IMR-90 (cell line): ENCODE measurements at regions not wholly inside any gene's neighbourhood (a gene's known extent, or its start where the extent isn't known, plus 50 kb on each side); places are given as distances from the start of the nearest gene placed in this dataset.

Experiments
- ATAC-seq: fragments of 200-7000 bp; cut with Tn5 transposase; 2 replicates; pipeline ENCODE4 v1.9.1; 2020; ENCODE audit warnings: low read depth, mild to moderate bottlenecking, moderate library complexity
- BruUV-seq: library from RNA; stranded (reverse); fragments of 400-500 nt; replicated peaks from 2 replicates; lab custom pipeline; 2021; lab: Mats Ljungman, UMichigan
- CTCF ChIA-PET: fragments of 300-600 bp; formaldehyde crosslinking; extraction: SDS; loops from one replicate; lab custom pipeline; 2021; ENCODE audit warnings: antibody characterized with exemption; lab: Yijun Ruan, JAX
- POLR2A ChIA-PET: fragments of 300-600 bp; sonication (Branson Sonifier 250); formaldehyde crosslinking; loops from one replicate; lab custom pipeline; 2022; ENCODE audit warnings: antibody characterized with exemption; ENCODE audit not compliant: unreplicated experiment; lab: Charles Lee
- DNase-seq: peaks from one replicate; pipeline ENCODE4 v3.0.0; 2013
- H2AFZ ChIP-seq: replicated peaks from 2 replicates; pipeline ENCODE3; 2013; ENCODE audit warnings: low read length, mild to moderate bottlenecking; ENCODE audit not compliant: poor library complexity
- H2AK5ac ChIP-seq: 2 replicates; pipeline ENCODE4 v1.6.1; 2013; ENCODE audit warnings: low read depth, low read length, inconsistent platforms
- H2AK9ac ChIP-seq: replicated peaks from 2 replicates; pipeline ENCODE3; 2013; ENCODE audit warnings: mild to moderate bottlenecking, low read depth, low read length, moderate library complexity; ENCODE audit not compliant: poor library complexity
- H2BK120ac ChIP-seq: 2 replicates; pipeline ENCODE4 v1.6.1; 2013; ENCODE audit warnings: low read depth, low read length, inconsistent platforms
- H2BK15ac ChIP-seq: 3 replicates; pipeline ENCODE4 v1.6.1; 2013; ENCODE audit warnings: low read depth, low read length, inconsistent platforms
- H2BK20ac ChIP-seq: 2 replicates; pipeline ENCODE4 v1.6.1; 2013; ENCODE audit warnings: low read depth, mild to moderate bottlenecking, inconsistent platforms, low read length, moderate library complexity
- H2BK5ac ChIP-seq: 2 replicates; pipeline ENCODE4 v1.6.1; 2013; ENCODE audit warnings: mild to moderate bottlenecking, low read depth, low read length, inconsistent platforms; ENCODE audit not compliant: poor library complexity, severe bottlenecking
- H3K14ac ChIP-seq: replicated peaks from 2 replicates; pipeline ENCODE4 v1.6.1; 2013; ENCODE audit warnings: low read depth, low read length, inconsistent platforms
- H3K18ac ChIP-seq: 2 replicates; pipeline ENCODE4 v1.6.1; 2013; ENCODE audit warnings: low read depth, low read length, control low read depth
- H3K23ac ChIP-seq: 2 replicates; pipeline ENCODE4 v1.6.1; 2013; ENCODE audit warnings: low read depth, low read length, inconsistent platforms
- H3K27ac ChIP-seq: 2 replicates; pipeline ENCODE4 v1.5.1; 2013; ENCODE audit warnings: mild to moderate bottlenecking, control low read depth, low read length; ENCODE audit not compliant: insufficient read depth
- H3K27me3 ChIP-seq: 2 replicates; pipeline ENCODE4 v1.6.1; 2013; ENCODE audit warnings: low read length; ENCODE audit not compliant: control insufficient read depth, insufficient read depth
- H3K36me3 ChIP-seq: 2 replicates; pipeline ENCODE4 v1.6.1; 2013; ENCODE audit warnings: low read length, mixed read lengths; ENCODE audit not compliant: control insufficient read depth, insufficient read depth
- H3K4ac ChIP-seq: 2 replicates; pipeline ENCODE4 v1.6.1; 2013; ENCODE audit warnings: low read depth, low read length, inconsistent platforms
- H3K4me1 ChIP-seq: 2 replicates; pipeline ENCODE4 v1.6.1; 2013; ENCODE audit warnings: low read length, mixed read lengths; ENCODE audit not compliant: control insufficient read depth, insufficient read depth
- H3K4me2 ChIP-seq: 2 replicates; pipeline ENCODE4 v1.6.1; 2013; ENCODE audit warnings: low read depth, mild to moderate bottlenecking, control low read depth, low read length, moderate library complexity
- H3K4me3 ChIP-seq: 2 replicates; pipeline ENCODE4 v1.5.1; 2013; ENCODE audit warnings: low read depth, mild to moderate bottlenecking, control low read depth, low read length, moderate library complexity; ENCODE audit not compliant: insufficient read depth
- H3K56ac ChIP-seq: 2 replicates; pipeline ENCODE4 v1.6.1; 2013; ENCODE audit warnings: low read length, inconsistent platforms; ENCODE audit not compliant: insufficient read depth; ENCODE audit errors: extremely low read depth
- H3K79me1 ChIP-seq, 2 experiments: 2 replicates each; pipeline ENCODE4 v1.6.1; 2013; ENCODE audit warnings: low read length in 2 of 2, inconsistent platforms in 1 of 2, low read depth in 1 of 2
- H3K9ac ChIP-seq: 2 replicates; pipeline ENCODE4 v1.6.1; 2013; ENCODE audit warnings: low read depth, low read length, control low read depth
- H3K9me1 ChIP-seq: 2 replicates; pipeline ENCODE4 v1.6.1; 2013; ENCODE audit warnings: low read length, inconsistent platforms; ENCODE audit not compliant: insufficient read depth
- H3K9me3 ChIP-seq: 2 replicates; pipeline ENCODE4 v1.6.1; 2013; ENCODE audit warnings: low read length; ENCODE audit not compliant: control insufficient read depth, insufficient read depth
- H4K20me1 ChIP-seq: 2 replicates; pipeline ENCODE4 v1.6.1; 2013; ENCODE audit warnings: low read length, inconsistent platforms; ENCODE audit not compliant: insufficient read depth
- H4K5ac ChIP-seq: 2 replicates; pipeline ENCODE4 v1.6.1; 2013; ENCODE audit warnings: mild to moderate bottlenecking, low read depth, low read length, control low read depth
- H4K8ac ChIP-seq, 2 experiments: 2 replicates each; pipeline ENCODE4 v1.6.1; 2013; ENCODE audit warnings: low read depth in 2 of 2, low read length in 2 of 2, control low read depth in 1 of 2, inconsistent platforms in 1 of 2
- H4K91ac ChIP-seq: 2 replicates; pipeline ENCODE4 v1.6.1; 2013; ENCODE audit warnings: low read depth, low read length, inconsistent platforms; ENCODE audit not compliant: insufficient read depth
- BHLHE40 ChIP-seq: fragments of 150-350 bp; IDR thresholded peaks from 2 replicates; pipeline ENCODE4 v1.6.1; 2016; ENCODE audit warnings: mild to moderate bottlenecking, low read depth, low read length
- CEBPB ChIP-seq: IDR thresholded peaks from 2 replicates; pipeline ENCODE4 v1.6.1; 2012; ENCODE audit warnings: low read depth, low read length, improper control_type of control experiment
- CHD1 ChIP-seq: IDR thresholded peaks from 2 replicates; pipeline ENCODE4 v1.6.1; 2012; ENCODE audit warnings: low read depth, low read length, improper control_type of control experiment
- ELK1 ChIP-seq: fragments of 150-350 bp; IDR thresholded peaks from 2 replicates; pipeline ENCODE4 v1.6.1; 2016; ENCODE audit warnings: low read depth, mild to moderate bottlenecking, low read length, moderate library complexity, borderline replicate concordance
- FOS ChIP-seq: fragments of 150-350 bp; IDR thresholded peaks from 2 replicates; pipeline ENCODE4 v1.6.1; 2016; ENCODE audit warnings: low read depth, low read length
- MAFK ChIP-seq: IDR thresholded peaks from 2 replicates; pipeline ENCODE4 v1.6.1; 2012; ENCODE audit warnings: low read depth, low read length, improper control_type of control experiment
- MXI1 ChIP-seq: IDR thresholded peaks from 2 replicates; pipeline ENCODE4 v1.6.1; 2012; ENCODE audit warnings: low read depth, mild to moderate bottlenecking, low read length, moderate library complexity, borderline replicate concordance
- RAD21 ChIP-seq: IDR thresholded peaks from 2 replicates; pipeline ENCODE4 v1.6.1; 2012; ENCODE audit warnings: low read length, improper control_type of control experiment
- SMC3 ChIP-seq: fragments of 150-350 bp; IDR thresholded peaks from 2 replicates; pipeline ENCODE4 v1.6.1; 2016; ENCODE audit warnings: low read depth, mild to moderate bottlenecking, antibody characterized with exemption, low read length, moderate library complexity
- WGBS, 2 experiments: methylation state at CpG; one replicate each; pipeline versions ENCODE4 v1.1.5 to v1.1.7; 2013; ENCODE audit warnings: missing lambda C conversion rate in 2 of 2; ENCODE audit not compliant: insufficient read length in 1 of 2; ENCODE audit errors: extremely low coverage in 2 of 2; 5-methylcytosine and 5-hydroxymethylcytosine counted together
- dilution Hi-C: fragments of 300-500 bp; cut with HindIII; formaldehyde crosslinking; loops from one replicate; pipeline ENCODE4 v1.14.3; 2018; ENCODE audit warnings: low sequenced_read_pairs; ENCODE audit not compliant: unreplicated experiment
- in situ Hi-C: fragments of 300-500 bp; cut with MboI; formaldehyde crosslinking; loops from 3 replicates; pipeline ENCODE4 v1.14.3; 2019; ENCODE audit warnings: low sequenced_read_pairs, inconsistent platforms, mixed read lengths
- intact Hi-C: fragments of 100-400 bp; cut with micrococcal nuclease; formaldehyde crosslinking; loops from 2 replicates; pipeline ENCODE4 v1.10.0; 2022

- dilution Hi-C loops: no loop called here
Measured at GRCh38 chr14:34175574-34175973, 224.7 kb upstream of the EGLN3 start.

More at GRCh38 chr14:34175574-34175973, 224.7 kb upstream of the EGLN3 start:
- H3K27ac ChIP-seq: no peak overlapping the region
- intact Hi-C loops: no loop called here
- H2BK20ac ChIP-seq: no peak overlapping the region
- H3K27me3 ChIP-seq: no peaks in the 10 kb centered on the region
- no peaks in the 10 kb centered on the region for H3K9me1 ChIP-seq
- H3K56ac ChIP-seq: no peak overlapping the region
- no peak overlapping the region for H2AK9ac ChIP-seq
- H3K79me1 ChIP-seq: no peaks in the 10 kb centered on the region
- no peak overlapping the region for H3K4ac ChIP-seq
- no peak overlapping the region for H3K9ac ChIP-seq
- no peak overlapping the region for H2AK5ac ChIP-seq
- no peak overlapping the region for H3K4me2 ChIP-seq
- DNase-seq (no peak), ATAC-seq (no peak)
- ChIA-PET POLR2A (no interaction called here), CTCF (interaction anchor here (0.6 kb wide), 1 partner anchor 510 kb away, joined by 6 read pairs; no protein-coding TSS in a partner anchor)
- BruUV-seq: no TSS peak
- no peak overlapping the region for H2BK120ac ChIP-seq
- no peak overlapping the region for H4K5ac ChIP-seq
- H2BK15ac ChIP-seq: no peak overlapping the region
- no peaks in the 10 kb centered on the region for H4K20me1 ChIP-seq
- no peak overlapping the region for H3K4me3 ChIP-seq
- no CpG with 5 or more reads among the region's 2 CpGs for WGBS, 2 experiments
- no peak overlapping the region for H3K18ac ChIP-seq
- no peak overlapping the region for H2AFZ ChIP-seq
- in situ Hi-C loops: no loop called here
- no peak overlapping the region for H4K8ac ChIP-seq
- no peak overlapping the region for H3K23ac ChIP-seq
- no peak overlapping the region for H2BK5ac ChIP-seq
- H4K91ac ChIP-seq: no peak overlapping the region
- H3K9me3 ChIP-seq: no peaks in the 10 kb centered on the region
- no peak overlapping the region for H3K14ac ChIP-seq
- TF ChIP-seq MAFK (no peak), CHD1 (no peak), FOS (no peak), ELK1 (no peak), SMC3 (no peak), CEBPB (no peak), MXI1 (no peak), BHLHE40 (no peak), RAD21 (no peak)
- H3K36me3 ChIP-seq: no peaks in the 10 kb centered on the region
- no peaks in the 10 kb centered on the region for H3K4me1 ChIP-seq
